ENCODE measurements at regions not wholly inside any gene's neighbourhood (a gene's known extent, or its start where the extent isn't known, plus 50 kb on each side); places are given as distances from the start of the nearest gene placed in this dataset.

GRCh38 chr11:112634995-112635737 lies 326.1 kb upstream of the NCAM1 start:
- TF ChIP-seq CTCF (IDR thresholded peaks at IDR 0.05; ENCODE audit: insufficient read depth, low read depth, low read length), result no peak
- no peak overlapping the region for H3K4me3 ChIP-seq (ENCODE audit: low read depth, low read length)
- DNase-seq (ENCODE audit: low read depth), result no peak

GRCh38 chr11:112637076-112637475 lies 324.1 kb upstream of the NCAM1 start:
- DNase-seq (ENCODE audit: low read depth), result no peak
- TF ChIP-seq CTCF (IDR thresholded peaks at IDR 0.05; ENCODE audit: insufficient read depth, low read depth, low read length), result no peak
- H3K4me3 ChIP-seq (ENCODE audit: low read depth, low read length), result no peak overlapping the region

- TF ChIP-seq CTCF (IDR thresholded peaks at IDR 0.05; ENCODE audit: insufficient read depth, low read depth, low read length), result no peak
- no peak overlapping the region for H3K4me3 ChIP-seq (ENCODE audit: low read depth, low read length)
- DNase-seq (ENCODE audit: low read depth), result no peak
Observed at GRCh38 chr11:112637876-112638275, 323.3 kb upstream of the NCAM1 start.

GRCh38 chr11:112639469-112639868 lies 321.8 kb upstream of the NCAM1 start:
- H3K4me3 ChIP-seq (ENCODE audit: low read depth, low read length), result no peak overlapping the region
- no peak for TF ChIP-seq CTCF (IDR thresholded peaks at IDR 0.05; ENCODE audit: insufficient read depth, low read depth, low read length)
- no peak for DNase-seq (ENCODE audit: low read depth)

- DNase-seq (ENCODE audit: low read depth), result no peak
- TF ChIP-seq CTCF (IDR thresholded peaks at IDR 0.05; ENCODE audit: insufficient read depth, low read depth, low read length), result no peak
- no peak overlapping the region for H3K4me3 ChIP-seq (ENCODE audit: low read depth, low read length)
Observed at GRCh38 chr11:112643416-112643815, 317.8 kb upstream of the NCAM1 start.

GRCh38 chr11:112644410-112645131 lies 316.6 kb upstream of the NCAM1 start:
- no peak for DNase-seq (ENCODE audit: low read depth)
- H3K4me3 ChIP-seq (ENCODE audit: low read depth, low read length), result no peak overlapping the region
- TF ChIP-seq CTCF (IDR thresholded peaks at IDR 0.05; ENCODE audit: insufficient read depth, low read depth, low read length), result no peak
